ENCODE measurements at regions not wholly inside any gene's neighbourhood (a gene's known extent, or its start where the extent isn't known, plus 50 kb on each side); places are given as distances from the start of the nearest gene placed in this dataset.

DNA sequence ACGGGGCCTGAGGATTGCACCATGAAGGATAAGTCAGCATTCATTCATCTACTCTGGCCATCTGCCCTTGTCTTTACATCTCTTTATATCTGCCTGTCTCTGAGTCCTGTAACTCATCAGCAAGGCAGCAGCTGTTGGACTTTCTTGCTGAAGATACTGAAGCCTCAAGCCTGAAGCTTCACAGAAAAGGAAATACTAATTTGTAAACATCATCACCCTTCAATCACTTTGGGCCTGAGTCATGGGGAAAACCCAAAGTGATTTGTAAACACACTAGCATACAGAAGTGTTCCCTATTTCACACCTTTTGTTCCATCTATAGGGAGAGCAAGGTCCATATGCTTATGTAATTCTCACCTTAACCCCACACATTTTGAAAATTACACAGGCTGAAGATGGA is 928.2 kb downstream of the EPHA3 start:
- Histone ChIP-seq H3K4me3 (replicated peaks; ENCODE audit: insufficient read depth, low read length) (no peak overlapping the region), H3K27ac (replicated peaks) (no peak overlapping the region), H3K27me3 (ENCODE audit: insufficient read depth, poor library complexity, severe bottlenecking) (no peaks in the 10 kb centered on the region)
- no peak for DNase-seq (ENCODE audit: low read depth in 1 of 2, low spot score in 1 of 2)
- no peak for TF ChIP-seq REST (IDR thresholded peaks at IDR 0.05; ENCODE audit: insufficient replicate concordance, low read depth)

GRCh38 chr3:90036939-90037469 is 929.6 kb downstream of the EPHA3 start:
- no peak for DNase-seq (ENCODE audit: low read depth in 1 of 2, low spot score in 1 of 2)
- H3K27me3 ChIP-seq (ENCODE audit: insufficient read depth, poor library complexity, severe bottlenecking), result no peaks in the 10 kb centered on the region
- no peak for TF ChIP-seq REST (IDR thresholded peaks at IDR 0.05; ENCODE audit: insufficient replicate concordance, low read depth)
- TF ChIP-seq SPI1 (IDR thresholded peaks at IDR 0.05; ENCODE audit: borderline replicate concordance, low read depth), result no peak
- TF ChIP-seq GABPA (IDR thresholded peaks at IDR 0.05; ENCODE audit: low read depth), result no peak
- no peak for TF ChIP-seq POLR2AphosphoS5 (IDR thresholded peaks at IDR 0.05; ENCODE audit: low read depth)
- TF ChIP-seq, protein P1, sequence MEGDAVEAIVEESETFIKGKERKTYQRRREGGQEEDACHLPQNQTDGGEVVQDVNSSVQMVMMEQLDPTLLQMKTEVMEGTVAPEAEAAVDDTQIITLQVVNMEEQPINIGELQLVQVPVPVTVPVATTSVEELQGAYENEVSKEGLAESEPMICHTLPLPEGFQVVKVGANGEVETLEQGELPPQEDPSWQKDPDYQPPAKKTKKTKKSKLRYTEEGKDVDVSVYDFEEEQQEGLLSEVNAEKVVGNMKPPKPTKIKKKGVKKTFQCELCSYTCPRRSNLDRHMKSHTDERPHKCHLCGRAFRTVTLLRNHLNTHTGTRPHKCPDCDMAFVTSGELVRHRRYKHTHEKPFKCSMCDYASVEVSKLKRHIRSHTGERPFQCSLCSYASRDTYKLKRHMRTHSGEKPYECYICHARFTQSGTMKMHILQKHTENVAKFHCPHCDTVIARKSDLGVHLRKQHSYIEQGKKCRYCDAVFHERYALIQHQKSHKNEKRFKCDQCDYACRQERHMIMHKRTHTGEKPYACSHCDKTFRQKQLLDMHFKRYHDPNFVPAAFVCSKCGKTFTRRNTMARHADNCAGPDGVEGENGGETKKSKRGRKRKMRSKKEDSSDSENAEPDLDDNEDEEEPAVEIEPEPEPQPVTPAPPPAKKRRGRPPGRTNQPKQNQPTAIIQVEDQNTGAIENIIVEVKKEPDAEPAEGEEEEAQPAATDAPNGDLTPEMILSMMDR (IDR thresholded peaks at IDR 0.05; ENCODE audit: insufficient read depth, low read length), result no peak
- H3K27ac ChIP-seq (replicated peaks), result no peak overlapping the region
- no peak overlapping the region for H3K4me3 ChIP-seq (replicated peaks; ENCODE audit: insufficient read depth, low read length)

DNA sequence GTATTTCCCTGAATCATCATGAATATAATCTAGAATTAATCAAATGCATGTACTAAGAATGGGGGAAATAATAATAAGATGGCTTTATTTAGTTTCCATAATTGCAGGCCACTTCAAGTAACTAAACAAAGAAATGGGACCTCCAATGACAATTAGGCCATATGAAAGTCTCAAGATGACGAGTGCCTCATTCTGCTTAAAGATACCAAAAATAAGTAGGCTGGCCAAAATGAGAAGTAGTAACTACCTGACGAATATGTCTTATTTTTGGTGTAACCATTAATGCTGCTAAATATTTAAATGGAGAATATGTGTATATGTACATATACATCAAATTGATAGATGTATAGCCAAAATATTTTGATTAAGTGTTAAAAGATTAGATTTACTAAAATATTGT is 932.6 kb downstream of the EPHA3 start:
- no peak for DNase-seq (ENCODE audit: low read depth in 1 of 2, low spot score in 1 of 2)
- no peaks in the 10 kb centered on the region for H3K27me3 ChIP-seq (ENCODE audit: insufficient read depth, poor library complexity, severe bottlenecking)
- TF ChIP-seq, protein P1 (IDR thresholded peaks at IDR 0.05; ENCODE audit: insufficient read depth, low read length), result no peak
- TF ChIP-seq REST (IDR thresholded peaks at IDR 0.05; ENCODE audit: insufficient replicate concordance, low read depth), result no peak
- TF ChIP-seq POLR2AphosphoS5 (IDR thresholded peaks at IDR 0.05; ENCODE audit: low read depth), result no peak
- no peak for TF ChIP-seq SPI1 (IDR thresholded peaks at IDR 0.05; ENCODE audit: borderline replicate concordance, low read depth)
- no peak for TF ChIP-seq GABPA (IDR thresholded peaks at IDR 0.05; ENCODE audit: low read depth)
- no peak overlapping the region for H3K27ac ChIP-seq (replicated peaks)
- no peak overlapping the region for H3K4me3 ChIP-seq (replicated peaks; ENCODE audit: insufficient read depth, low read length)

GRCh38 chr3:90040554-90040953 is 933.1 kb downstream of the EPHA3 start:
- no peaks in the 10 kb centered on the region for H3K27me3 ChIP-seq (ENCODE audit: insufficient read depth, poor library complexity, severe bottlenecking)
- no peak for DNase-seq (ENCODE audit: low read depth in 1 of 2, low spot score in 1 of 2)
- no peak overlapping the region for H3K27ac ChIP-seq (replicated peaks)
- no peak overlapping the region for H3K4me3 ChIP-seq (replicated peaks; ENCODE audit: insufficient read depth, low read length)
- TF ChIP-seq POLR2AphosphoS5 (IDR thresholded peaks at IDR 0.05; ENCODE audit: low read depth) (no peak), GABPA (IDR thresholded peaks at IDR 0.05; ENCODE audit: low read depth) (no peak), REST (IDR thresholded peaks at IDR 0.05; ENCODE audit: insufficient replicate concordance, low read depth) (no peak), SPI1 (IDR thresholded peaks at IDR 0.05; ENCODE audit: borderline replicate concordance, low read depth) (no peak)
- TF ChIP-seq, protein P1 (IDR thresholded peaks at IDR 0.05; ENCODE audit: insufficient read depth, low read length), result no peak
